GM12872 (cell line): ENCODE measurements at regions not wholly inside any gene's neighbourhood (a gene's known extent, or its start where the extent isn't known, plus 50 kb on each side); places are given as distances from the start of the nearest gene placed in this dataset.

Experiments
- CTCF ChIP-seq: IDR thresholded peaks from 3 replicates; pipeline ENCODE4 v1.5.1; 2011; ENCODE audit warnings: low read depth, mild to moderate bottlenecking, low read length, moderate library complexity; ENCODE audit not compliant: insufficient read depth

GRCh38 chr4:26212528-26212927 is 108.3 kb upstream of the RBPJ start:
- TF ChIP-seq CTCF: no peak

GRCh38 chr4:26213317-26213716 is 107.5 kb upstream of the RBPJ start:
- TF ChIP-seq CTCF: no peak

GRCh38 chr4:26214994-26215393 is 105.8 kb upstream of the RBPJ start:
- TF ChIP-seq CTCF: no peak

- TF ChIP-seq CTCF: no peak
These were observed 105.1 kb upstream of the RBPJ start for GRCh38 chr4:26215725-26216124.

GRCh38 chr4:26217481-26217880 is 103.3 kb upstream of the RBPJ start:
- TF ChIP-seq CTCF: no peak

GRCh38 chr4:26217961-26218676 is 102.7 kb upstream of the RBPJ start:
- no peak for TF ChIP-seq CTCF

GRCh38 chr4:26218677-26219605 is 101.9 kb upstream of the RBPJ start:
- TF ChIP-seq CTCF: no peak
